HG03025 (cell line): ENCODE measurements at regions not wholly inside any gene's neighbourhood (a gene's known extent, or its start where the extent isn't known, plus 50 kb on each side); places are given as distances from the start of the nearest gene placed in this dataset.
"Not testable (repeated sequence)": the region's sequence is repeated elsewhere in the genome, so short reads cannot be mapped to it uniquely, and the experiment has no call there.

ENCODE experiments used
- ATAC-seq: cut with Tn5 transposase; IDR thresholded peaks from one replicate; pipeline ENCODE4 v1.9.1; 2021; ENCODE audit warnings: mild to moderate bottlenecking, moderate library complexity; ENCODE audit not compliant: unreplicated experiment, low FRiP score

GRCh38 chr6:51285876-51286275, 467.2 kb downstream of the TFAP2B start:
- no peak for ATAC-seq

GRCh38 chr6:51289041-51289440, 470.4 kb downstream of the TFAP2B start:
- ATAC-seq: no peak

- no peak for ATAC-seq
Observed at GRCh38 chr6:51292659-51293058, 474.0 kb downstream of the TFAP2B start.

GRCh38 chr6:51299621-51300380, 481.1 kb downstream of the TFAP2B start:
- no peak for ATAC-seq

- no peak for ATAC-seq
Observed at GRCh38 chr6:51300510-51300909, 481.8 kb downstream of the TFAP2B start.

- peak; percentile 56 for ATAC-seq
Observed at GRCh38 chr6:51301962-51302361, 483.3 kb downstream of the TFAP2B start.

- ATAC-seq: no peak
Observed at GRCh38 chr6:51302431-51302830, 483.8 kb downstream of the TFAP2B start.

GRCh38 chr6:51303338-51303737, 484.7 kb downstream of the TFAP2B start:
- no peak for ATAC-seq

GRCh38 chr6:51314965-51315364, 496.3 kb downstream of the TFAP2B start:
- ATAC-seq: no peak

GRCh38 chr6:51318674-51319073, 500.0 kb downstream of the TFAP2B start:
- no peak for ATAC-seq

- not testable (repeated sequence) for ATAC-seq
Observed at GRCh38 chr6:51321477-51321876, 502.8 kb downstream of the TFAP2B start.

GRCh38 chr6:51322505-51322904, 503.8 kb downstream of the TFAP2B start:
- ATAC-seq: no peak

GRCh38 chr6:51323056-51323455, 504.4 kb downstream of the TFAP2B start:
- ATAC-seq: no peak

- no peak for ATAC-seq
Observed at GRCh38 chr6:51330971-51331370, 512.3 kb downstream of the TFAP2B start.

GRCh38 chr6:51335543-51335942, 516.9 kb downstream of the TFAP2B start:
- ATAC-seq: no peak

GRCh38 chr6:51336185-51336584, 517.5 kb downstream of the TFAP2B start:
- ATAC-seq: no peak

GRCh38 chr6:51337277-51337676, 518.6 kb downstream of the TFAP2B start:
- ATAC-seq: no peak

GRCh38 chr6:51339108-51339507, 520.4 kb downstream of the TFAP2B start:
- no peak for ATAC-seq

GRCh38 chr6:51339728-51340127, 521.1 kb downstream of the TFAP2B start:
- ATAC-seq: no peak

- ATAC-seq: no peak
Observed at GRCh38 chr6:51342393-51342792, 523.7 kb downstream of the TFAP2B start.

- ATAC-seq: no peak
Observed at GRCh38 chr6:51349857-51350256, 531.2 kb downstream of the TFAP2B start.

- ATAC-seq: no peak
Observed at GRCh38 chr6:51350308-51350904, 531.7 kb downstream of the TFAP2B start.
